ENCODE measurements at regions not wholly inside any gene's neighbourhood (a gene's known extent, or its start where the extent isn't known, plus 50 kb on each side); places are given as distances from the start of the nearest gene placed in this dataset.
"Not testable (repeated sequence)": the region's sequence is repeated elsewhere in the genome, so short reads cannot be mapped to it uniquely, and the experiment has no call there.

DNA sequence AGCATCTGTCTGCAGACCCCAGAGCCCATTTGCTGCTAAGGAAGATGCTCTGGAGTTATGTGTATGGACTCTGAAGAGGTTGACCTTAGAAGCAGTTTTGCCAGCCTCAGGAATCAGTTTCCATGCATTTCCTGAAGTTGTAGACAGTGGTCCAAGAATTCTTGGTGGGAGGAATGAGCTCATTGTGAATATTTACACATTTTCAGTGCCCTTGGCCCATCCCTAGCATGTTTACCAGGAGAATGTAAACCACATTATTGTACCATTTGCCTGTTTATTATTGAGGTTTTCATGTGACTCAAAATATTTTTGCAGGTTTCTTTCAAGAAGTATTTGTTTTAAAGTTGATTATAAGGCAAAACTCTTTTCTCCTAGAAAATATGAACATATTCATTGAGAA is 93.8 kb downstream of the NXNL2 start:
- H3K79me2 ChIP-seq (ENCODE audit: insufficient read depth, low read depth, low read length): no peaks in the 10 kb centered on the region
- TF ChIP-seq, protein P1, sequence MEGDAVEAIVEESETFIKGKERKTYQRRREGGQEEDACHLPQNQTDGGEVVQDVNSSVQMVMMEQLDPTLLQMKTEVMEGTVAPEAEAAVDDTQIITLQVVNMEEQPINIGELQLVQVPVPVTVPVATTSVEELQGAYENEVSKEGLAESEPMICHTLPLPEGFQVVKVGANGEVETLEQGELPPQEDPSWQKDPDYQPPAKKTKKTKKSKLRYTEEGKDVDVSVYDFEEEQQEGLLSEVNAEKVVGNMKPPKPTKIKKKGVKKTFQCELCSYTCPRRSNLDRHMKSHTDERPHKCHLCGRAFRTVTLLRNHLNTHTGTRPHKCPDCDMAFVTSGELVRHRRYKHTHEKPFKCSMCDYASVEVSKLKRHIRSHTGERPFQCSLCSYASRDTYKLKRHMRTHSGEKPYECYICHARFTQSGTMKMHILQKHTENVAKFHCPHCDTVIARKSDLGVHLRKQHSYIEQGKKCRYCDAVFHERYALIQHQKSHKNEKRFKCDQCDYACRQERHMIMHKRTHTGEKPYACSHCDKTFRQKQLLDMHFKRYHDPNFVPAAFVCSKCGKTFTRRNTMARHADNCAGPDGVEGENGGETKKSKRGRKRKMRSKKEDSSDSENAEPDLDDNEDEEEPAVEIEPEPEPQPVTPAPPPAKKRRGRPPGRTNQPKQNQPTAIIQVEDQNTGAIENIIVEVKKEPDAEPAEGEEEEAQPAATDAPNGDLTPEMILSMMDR (conservative IDR thresholded peaks at IDR 0.05; ENCODE audit: low read length): no peak
- TF ChIP-seq EZH2phosphoT487 (IDR thresholded peaks at IDR 0.05; ENCODE audit: borderline replicate concordance, low read depth, low read length): no peak
- no peaks in the 10 kb centered on the region for H3K9me3 ChIP-seq (ENCODE audit: low read length)
- BruUV-seq (replicated peaks): no TSS peak
- no peak overlapping the region for H3K4me2 ChIP-seq (ENCODE audit: low read length)
- no peaks in the 10 kb centered on the region for H4K20me1 ChIP-seq (ENCODE audit: insufficient read depth, low read length)
- no peaks in the 10 kb centered on the region for H3K4me1 ChIP-seq (ENCODE audit: insufficient read depth, low read length, poor library complexity, severe bottlenecking)
- no peak for DNase-seq (ENCODE audit: low spot score)
- H2AFZ ChIP-seq (ENCODE audit: low read length): no peak overlapping the region
- H3K27ac ChIP-seq (ENCODE audit: low read depth, low read length, poor library complexity, severe bottlenecking): no peak overlapping the region
- H3K4me3 ChIP-seq (ENCODE audit: low read depth, low read length, poor library complexity, severe bottlenecking): no peak overlapping the region
- POLR2A ChIA-PET: no interaction called here
- CTCF ChIA-PET (ENCODE audit: unreplicated experiment): no interaction called here
- intact Hi-C loops (cut with micrococcal nuclease; ENCODE audit: unreplicated experiment): no loop called here
- H3K9me2 ChIP-seq (ENCODE audit: insufficient read depth, low read length): no peaks in the 10 kb centered on the region
- no peaks in the 10 kb centered on the region for H3K36me3 ChIP-seq (ENCODE audit: insufficient read depth, low read length)

DNA sequence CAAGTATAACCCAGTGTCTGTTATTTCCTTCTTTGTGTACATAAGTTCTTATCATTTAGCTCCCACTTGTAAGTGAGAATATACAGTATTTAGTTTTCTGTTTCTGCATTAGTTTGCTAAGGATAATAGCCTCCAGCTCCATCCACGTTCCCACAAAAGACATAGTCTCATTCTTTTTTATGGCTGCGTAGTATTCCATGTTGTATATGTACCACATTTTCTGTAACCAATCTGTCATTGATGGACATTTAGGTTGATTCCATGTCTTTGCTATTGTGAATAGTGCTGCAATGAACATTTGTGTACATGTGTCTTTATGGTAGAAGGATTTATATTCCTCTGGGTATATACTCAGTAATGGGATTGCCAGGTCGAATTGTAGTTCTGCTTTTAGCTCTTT is 95.6 kb downstream of the NXNL2 start:
- CTCF ChIA-PET (ENCODE audit: unreplicated experiment); H2AFZ ChIP-seq (ENCODE audit: low read length); H4K20me1 ChIP-seq (ENCODE audit: insufficient read depth, low read length); H3K36me3 ChIP-seq (ENCODE audit: insufficient read depth, low read length); H3K79me2 ChIP-seq (ENCODE audit: insufficient read depth, low read depth, low read length); DNase-seq (ENCODE audit: low spot score); H3K4me2 ChIP-seq (ENCODE audit: low read length); intact Hi-C loops (cut with micrococcal nuclease; ENCODE audit: unreplicated experiment); H3K4me1 ChIP-seq (ENCODE audit: insufficient read depth, low read length, poor library complexity, severe bottlenecking); H3K9me2 ChIP-seq (ENCODE audit: insufficient read depth, low read length); H3K27ac ChIP-seq (ENCODE audit: low read depth, low read length, poor library complexity, severe bottlenecking); H3K4me3 ChIP-seq (ENCODE audit: low read depth, low read length, poor library complexity, severe bottlenecking); BruUV-seq (replicated peaks); H3K9me3 ChIP-seq (ENCODE audit: low read length): not testable (repeated sequence)
- POLR2A ChIA-PET: interaction anchor here (0.6 kb wide), 1 partner anchor 16 kb away, joined by 3 read pairs; no protein-coding TSS in a partner anchor

DNA sequence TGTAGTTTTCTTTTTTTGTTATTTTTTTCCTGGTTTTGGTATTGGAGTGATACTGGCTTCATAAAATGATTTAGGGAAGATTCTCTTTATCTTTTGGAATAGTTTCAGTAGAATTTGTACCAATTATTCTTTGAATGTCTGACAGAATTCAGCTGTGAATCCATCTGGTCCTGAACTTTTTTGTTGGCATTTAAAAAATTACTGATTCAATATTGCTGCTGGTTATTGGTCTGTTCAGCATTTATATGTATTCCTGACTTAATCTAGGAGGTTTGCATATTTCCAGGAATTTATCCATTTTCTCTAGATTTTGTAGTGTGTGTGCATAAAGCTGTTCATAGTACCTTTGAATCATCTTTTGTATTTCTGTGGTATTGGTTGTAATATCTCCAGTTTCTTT is 100.2 kb downstream of the NXNL2 start:
- no peaks in the 10 kb centered on the region for H3K36me3 ChIP-seq (ENCODE audit: insufficient read depth, low read length)
- H2AFZ ChIP-seq (ENCODE audit: low read length): no peak overlapping the region
- BruUV-seq (replicated peaks): no TSS peak
- no peak overlapping the region for H3K4me3 ChIP-seq (ENCODE audit: low read depth, low read length, poor library complexity, severe bottlenecking)
- no peaks in the 10 kb centered on the region for H4K20me1 ChIP-seq (ENCODE audit: insufficient read depth, low read length)
- no peaks in the 10 kb centered on the region for H3K9me2 ChIP-seq (ENCODE audit: insufficient read depth, low read length)
- ChIA-PET POLR2A (no interaction called here), CTCF (ENCODE audit: unreplicated experiment) (no interaction called here)
- TF ChIP-seq EZH2phosphoT487 (IDR thresholded peaks at IDR 0.05; ENCODE audit: borderline replicate concordance, low read depth, low read length): no peak
- TF ChIP-seq, protein P1 (conservative IDR thresholded peaks at IDR 0.05; ENCODE audit: low read length): no peak
- no peaks in the 10 kb centered on the region for H3K4me1 ChIP-seq (ENCODE audit: insufficient read depth, low read length, poor library complexity, severe bottlenecking)
- intact Hi-C loops (cut with micrococcal nuclease; ENCODE audit: unreplicated experiment): no loop called here
- no peaks in the 10 kb centered on the region for H3K79me2 ChIP-seq (ENCODE audit: insufficient read depth, low read depth, low read length)
- H3K27ac ChIP-seq (ENCODE audit: low read depth, low read length, poor library complexity, severe bottlenecking): no peak overlapping the region
- H3K4me2 ChIP-seq (ENCODE audit: low read length): no peak overlapping the region
- H3K9me3 ChIP-seq (ENCODE audit: low read length): no peaks in the 10 kb centered on the region
- DNase-seq (ENCODE audit: low spot score): no peak

All from OCI-LY7 (cell line).